Heart left ventricle (tissue), 13 donors: ENCODE measurements at regions not wholly inside any gene's neighbourhood (a gene's known extent, or its start where the extent isn't known, plus 50 kb on each side); places are given as distances from the start of the nearest gene placed in this dataset.

Experiments used
- CTCF ChIP-seq, 12 donors: fragments of 200-600 bp; sonication (generic) in 4 of 12; IDR thresholded peaks; one replicate each; pipeline versions ENCODE4 v1.5.0 to v1.8.0; 2018 to 2022; ENCODE audit warnings: antibody characterized with exemption in 12 of 12, mild to moderate bottlenecking in 5 of 12
- POLR2A ChIP-seq, 2 donors: fragments of 450-650 bp; IDR thresholded peaks; one replicate each; pipeline ENCODE4 v1.6.1; 2017; ENCODE audit warnings: antibody characterized with exemption in 2 of 2, mild to moderate bottlenecking in 2 of 2, moderate library complexity in 2 of 2
- donor health status: ischemic (EF 13 %, LVEDD 7.1; RV severe dilation, severe dysfunction).
- donor health status: DM: no; HTN: yes; CAD: no.
- donor health status: DM: no; HTN: no; CAD: no.
- donor health status: ischemic (EF 25% LVEDD 6.9; RV normal size, moderate dysfunction).
- donor health status: ischemic (EF 25% LVEDD 5.7; RV mildly dilated, moderate dysfunction).
- donor health status: ischemic (EF 35%, LVEDD 5.7; RV mildly dilated, moderate dysfunction).
- donor health status: nonischemic (EF 11% LVEDD 7.7; RV severe dilation, severe dysfunction).
- donor health status: DM: yes; HTN: yes; CAD: no.
- donor health status: PGD.
- donor health status: ischemic (EF 29% LVEDD 5.4; RV normal size, mild dysfunction).
- donor health status: nonischemic (EF 23%, LVEDD 6.1; RV moderate dilation, normal function).

- no peak for TF ChIP-seq CTCF (IDR thresholded peaks at IDR 0.05)
- no peak for TF ChIP-seq POLR2A (IDR thresholded peaks at IDR 0.05)
Measured at GRCh38 chr16:60675022-60675421, 1361.2 kb downstream of the CDH8 start.
